HepG2 (cell line): ENCODE measurements at regions not wholly inside any gene's neighbourhood (a gene's known extent, or its start where the extent isn't known, plus 50 kb on each side); places are given as distances from the start of the nearest gene placed in this dataset.

ENCODE experiments used
- ASH2L ChIP-seq: fragments of 300-600, 200-600 bp; sonication (generic); IDR thresholded peaks from 2 replicates; pipeline ENCODE4 v1.7.0; 2017; ENCODE audit warnings: low read depth, mild to moderate bottlenecking, moderate library complexity, mixed read lengths, low read length; ENCODE audit not compliant: insufficient read length
- EZH2 ChIP-seq: conservative IDR thresholded peaks from 2 replicates; pipeline ENCODE4 v1.6.1; 2012; ENCODE audit warnings: mild to moderate bottlenecking, low read depth, low read length, moderate library complexity
- FOXJ3 ChIP-seq: sonication (generic); formaldehyde crosslinking; IDR thresholded peaks from 2 replicates; pipeline ENCODE4 v1.4.0; 2020; ENCODE audit warnings: missing genetic modification reagents, mild to moderate bottlenecking, borderline replicate concordance
- JUNB ChIP-seq: sonication (generic); formaldehyde crosslinking; IDR thresholded peaks from 2 replicates; pipeline ENCODE4 v1.8.0; 2022; ENCODE audit warnings: missing genetic modification reagents, mild to moderate bottlenecking, borderline replicate concordance
- KDM5A ChIP-seq: fragments of 200-600 bp; sonication (generic); IDR thresholded peaks from 2 replicates; pipeline ENCODE4 v1.7.0; 2018; ENCODE audit warnings: antibody characterized with exemption, mild to moderate bottlenecking, low read length, borderline replicate concordance
- MAZ ChIP-seq, 2 experiments: sonication (generic) in 1 of 2; formaldehyde crosslinking in 1 of 2; IDR thresholded peaks; 2 replicates each; pipeline versions ENCODE4 v1.5.0 to v1.6.1; 2012 to 2020; ENCODE audit warnings: low read depth in 2 of 2, mild to moderate bottlenecking in 2 of 2, borderline replicate concordance in 1 of 2, improper control_type of control experiment in 1 of 2, low read length in 1 of 2, missing genetic modification reagents in 1 of 2, moderate library complexity in 1 of 2
- NRL ChIP-seq: sonication (generic); formaldehyde crosslinking; IDR thresholded peaks from 2 replicates; pipeline ENCODE4 v1.5.0; 2020; ENCODE audit warnings: missing genetic modification reagents, mild to moderate bottlenecking, moderate library complexity, borderline replicate concordance
- TBP ChIP-seq: sonication (generic); formaldehyde crosslinking; IDR thresholded peaks from 2 replicates; pipeline ENCODE4 v1.5.0; 2020; ENCODE audit warnings: missing genetic modification reagents
- ZHX2 ChIP-seq, 2 experiments: sonication (generic) in 1 of 2; formaldehyde crosslinking in 1 of 2; IDR thresholded peaks; 2 replicates each; pipeline versions ENCODE4 v1.6.1 to v1.9.0; 2014 to 2022; ENCODE audit warnings: antibody characterized with exemption in 1 of 2, borderline replicate concordance in 1 of 2, inconsistent platforms in 1 of 2, low read depth in 1 of 2, missing genetic modification reagents in 1 of 2
- ZNF224 ChIP-seq: sonication (generic); formaldehyde crosslinking; IDR thresholded peaks from 2 replicates; pipeline ENCODE4 v1.5.0; 2020; ENCODE audit warnings: mild to moderate bottlenecking, missing genetic modification reagents
- ZNF350 ChIP-seq: sonication (generic); formaldehyde crosslinking; IDR thresholded peaks from 2 replicates; pipeline ENCODE4 v1.4.0; 2020; ENCODE audit warnings: mild to moderate bottlenecking, low read depth, missing genetic modification reagents, borderline replicate concordance
- ZNF841 ChIP-seq: sonication (generic); formaldehyde crosslinking; IDR thresholded peaks from 2 replicates; pipeline ENCODE4 v1.8.1; 2023; ENCODE audit warnings: missing genetic modification reagents, borderline replicate concordance
- ZSCAN20 ChIP-seq: sonication (generic); formaldehyde crosslinking; IDR thresholded peaks from 2 replicates; pipeline ENCODE4 v1.4.0; 2020; ENCODE audit warnings: missing genetic modification reagents, mild to moderate bottlenecking, borderline replicate concordance
- TF ChIP-seq, protein P1 (sequence below): sonication (generic); formaldehyde crosslinking; IDR thresholded peaks from 2 replicates; pipeline ENCODE4 v1.5.0; 2020; ENCODE audit warnings: mild to moderate bottlenecking, missing genetic modification reagents, moderate library complexity

DNA sequence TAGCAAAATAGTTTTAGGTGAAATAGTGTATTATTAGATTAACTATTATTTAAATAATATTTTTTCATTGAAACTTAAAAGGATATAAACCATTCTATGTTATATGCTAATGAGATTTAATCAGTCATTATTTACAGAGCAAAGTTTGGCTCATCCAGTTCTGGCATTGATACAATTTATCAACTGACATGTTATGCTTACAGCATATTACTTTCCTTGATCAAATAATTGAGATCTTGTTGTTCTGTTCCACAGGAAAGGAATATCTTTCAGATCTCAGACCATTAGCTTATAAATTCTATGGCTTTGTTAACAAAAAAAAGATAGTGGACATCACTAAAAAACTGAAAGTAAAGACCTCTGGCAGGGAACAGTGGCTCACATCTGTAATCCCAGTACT lies 403.0 kb downstream of the ZFHX3 start:
- no peak for TF ChIP-seq ZNF224 (CRISPR knock-in tag)
- no peak for TF ChIP-seq JUNB
- TF ChIP-seq TBP = no peak
- TF ChIP-seq FOXJ3 (CRISPR knock-in tag) = no peak
- TF ChIP-seq EZH2 = no peak
- no peak for TF ChIP-seq ZNF841 (CRISPR knock-in tag)
- no peak for TF ChIP-seq NRL (CRISPR knock-in tag)
- no peak for TF ChIP-seq ZNF350 (CRISPR knock-in tag)
- no peak for TF ChIP-seq ASH2L
- no peak for TF ChIP-seq MAZ (IDR thresholded peaks at IDR 0.05; ENCODE audit: borderline replicate concordance, low read depth, low read length)
- no peak for TF ChIP-seq MAZ (CRISPR knock-in tag; IDR thresholded peaks at IDR 0.05; ENCODE audit: low read depth)
- TF ChIP-seq, protein P1, sequence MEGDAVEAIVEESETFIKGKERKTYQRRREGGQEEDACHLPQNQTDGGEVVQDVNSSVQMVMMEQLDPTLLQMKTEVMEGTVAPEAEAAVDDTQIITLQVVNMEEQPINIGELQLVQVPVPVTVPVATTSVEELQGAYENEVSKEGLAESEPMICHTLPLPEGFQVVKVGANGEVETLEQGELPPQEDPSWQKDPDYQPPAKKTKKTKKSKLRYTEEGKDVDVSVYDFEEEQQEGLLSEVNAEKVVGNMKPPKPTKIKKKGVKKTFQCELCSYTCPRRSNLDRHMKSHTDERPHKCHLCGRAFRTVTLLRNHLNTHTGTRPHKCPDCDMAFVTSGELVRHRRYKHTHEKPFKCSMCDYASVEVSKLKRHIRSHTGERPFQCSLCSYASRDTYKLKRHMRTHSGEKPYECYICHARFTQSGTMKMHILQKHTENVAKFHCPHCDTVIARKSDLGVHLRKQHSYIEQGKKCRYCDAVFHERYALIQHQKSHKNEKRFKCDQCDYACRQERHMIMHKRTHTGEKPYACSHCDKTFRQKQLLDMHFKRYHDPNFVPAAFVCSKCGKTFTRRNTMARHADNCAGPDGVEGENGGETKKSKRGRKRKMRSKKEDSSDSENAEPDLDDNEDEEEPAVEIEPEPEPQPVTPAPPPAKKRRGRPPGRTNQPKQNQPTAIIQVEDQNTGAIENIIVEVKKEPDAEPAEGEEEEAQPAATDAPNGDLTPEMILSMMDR = no peak
- TF ChIP-seq ZSCAN20 (CRISPR knock-in tag) = no peak
- TF ChIP-seq KDM5A = no peak
- no peak for TF ChIP-seq ZHX2 (IDR thresholded peaks at IDR 0.05; ENCODE audit: low read depth)
- TF ChIP-seq ZHX2 (CRISPR knock-in tag; IDR thresholded peaks at IDR 0.05; ENCODE audit: borderline replicate concordance) = no peak
